ENCODE measurements at regions not wholly inside any gene's neighbourhood (a gene's known extent, or its start where the extent isn't known, plus 50 kb on each side); places are given as distances from the start of the nearest gene placed in this dataset.
A peak's percentile ranks its signal among the peaks of the same experiment; 100 is the strongest.

GRCh38 chr20:34163307-34163706, 51.3 kb upstream of the EIF2S2 start:
- Histone ChIP-seq H3K79me2 (ENCODE audit: insufficient read depth) (no peaks in the 10 kb centered on the region), H2AFZ (no peak overlapping the region), H3K36me3 (ENCODE audit: low read depth) (no peaks in the 10 kb centered on the region), H4K20me1 (ENCODE audit: insufficient read depth) (no peaks in the 10 kb centered on the region), H3K27ac (no peak overlapping the region), H3K4me2 (ENCODE audit: unreplicated experiment) (no peak overlapping the region), H3F3A (ENCODE audit: insufficient read depth) (peaks cover 9% of the 10 kb centered on the region; the same call in 1 of the 2 replicates), H3K9ac (no peak overlapping the region), H3K4me1 (ENCODE audit: insufficient read depth) (no peaks in the 10 kb centered on the region), H3K4me3 (no peak overlapping the region), H3K9me3 (ENCODE audit: low read depth) (no peaks in the 10 kb centered on the region), H3K27me3 (replicated peaks; ENCODE audit: insufficient read depth) (no peaks in the 10 kb centered on the region), H3K9me2 (ENCODE audit: insufficient read depth) (no peaks in the 10 kb centered on the region)
- TF ChIP-seq EZH2phosphoT487 (IDR thresholded peaks at IDR 0.05; ENCODE audit: insufficient read depth, low read depth) = no peak
- TF ChIP-seq EZH2 (IDR thresholded peaks at IDR 0.05; ENCODE audit: insufficient read depth, poor library complexity, severe bottlenecking) = no peak
- 19 to 29% methylated on average over 3 of the region's 3 CpGs for WGBS, 2 experiments (ENCODE audit: low coverage in 1 of 2, low lambda C conversion rate in 2 of 2, missing lambda C conversion rate in 2 of 2)
- DNase-seq = no peak
- in situ Hi-C loops (cut with MboI) = no loop called here

GRCh38 chr20:34164381-34164984, 52.4 kb upstream of the EIF2S2 start:
- Histone ChIP-seq H3F3A (ENCODE audit: insufficient read depth) (peaks cover 9% of the 10 kb centered on the region; the same call in 1 of the 2 replicates), H3K4me3 (no peak overlapping the region), H3K27ac (no peak overlapping the region), H3K79me2 (ENCODE audit: insufficient read depth) (no peaks in the 10 kb centered on the region), H4K20me1 (ENCODE audit: insufficient read depth) (no peaks in the 10 kb centered on the region), H3K9me2 (ENCODE audit: insufficient read depth) (no peaks in the 10 kb centered on the region), H3K27me3 (replicated peaks; ENCODE audit: insufficient read depth) (no peaks in the 10 kb centered on the region), H3K9me3 (ENCODE audit: low read depth) (no peaks in the 10 kb centered on the region), H3K4me1 (ENCODE audit: insufficient read depth) (no peaks in the 10 kb centered on the region), H2AFZ (peak overlapping the region; percentile 13; the same call in 1 of the 2 replicates), H3K36me3 (ENCODE audit: low read depth) (no peaks in the 10 kb centered on the region), H3K9ac (no peak overlapping the region), H3K4me2 (ENCODE audit: unreplicated experiment) (no peak overlapping the region)
- DNase-seq = no peak
- TF ChIP-seq EZH2 (IDR thresholded peaks at IDR 0.05; ENCODE audit: insufficient read depth, poor library complexity, severe bottlenecking) (no peak), EZH2phosphoT487 (IDR thresholded peaks at IDR 0.05; ENCODE audit: insufficient read depth, low read depth) (no peak)
- 60 to 61% methylated on average over 5 of the region's 5 CpGs for WGBS, 2 experiments (ENCODE audit: low coverage in 1 of 2, low lambda C conversion rate in 2 of 2, missing lambda C conversion rate in 2 of 2)
- in situ Hi-C loops (cut with MboI) = no loop called here

GRCh38 chr20:34165018-34165619, 53.1 kb upstream of the EIF2S2 start:
- no peaks in the 10 kb centered on the region for H3K27me3 ChIP-seq (replicated peaks; ENCODE audit: insufficient read depth)
- H3K9me3 ChIP-seq (ENCODE audit: low read depth) = no peaks in the 10 kb centered on the region
- no peak overlapping the region for H3K4me2 ChIP-seq (ENCODE audit: unreplicated experiment)
- H2AFZ ChIP-seq = peak overlapping the region; percentile 13; the same call in 1 of the 2 replicates
- no peaks in the 10 kb centered on the region for H3K36me3 ChIP-seq (ENCODE audit: low read depth)
- no peak overlapping the region for H3K9ac ChIP-seq
- 24 to 33% methylated on average over 2 of the region's 2 CpGs for WGBS, 2 experiments (ENCODE audit: low coverage in 1 of 2, low lambda C conversion rate in 2 of 2, missing lambda C conversion rate in 2 of 2)
- H3K79me2 ChIP-seq (ENCODE audit: insufficient read depth) = no peaks in the 10 kb centered on the region
- H3K4me1 ChIP-seq (ENCODE audit: insufficient read depth) = no peaks in the 10 kb centered on the region
- no peaks in the 10 kb centered on the region for H4K20me1 ChIP-seq (ENCODE audit: insufficient read depth)
- H3K4me3 ChIP-seq = no peak overlapping the region
- in situ Hi-C loops (cut with MboI) = no loop called here
- H3K27ac ChIP-seq = no peak overlapping the region
- TF ChIP-seq EZH2phosphoT487 (IDR thresholded peaks at IDR 0.05; ENCODE audit: insufficient read depth, low read depth) (no peak), EZH2 (IDR thresholded peaks at IDR 0.05; ENCODE audit: insufficient read depth, poor library complexity, severe bottlenecking) (no peak)
- H3K9me2 ChIP-seq (ENCODE audit: insufficient read depth) = no peaks in the 10 kb centered on the region
- DNase-seq = no peak
- peaks cover 9% of the 10 kb centered on the region; the same call in 1 of the 2 replicates for H3F3A ChIP-seq (ENCODE audit: insufficient read depth)

GRCh38 chr20:34171640-34172039, 59.6 kb upstream of the EIF2S2 start:
- H3K9me2 ChIP-seq (ENCODE audit: insufficient read depth) = no peaks in the 10 kb centered on the region
- H4K20me1 ChIP-seq (ENCODE audit: insufficient read depth) = no peaks in the 10 kb centered on the region
- no peaks in the 10 kb centered on the region for H3K27me3 ChIP-seq (replicated peaks; ENCODE audit: insufficient read depth)
- no peak overlapping the region for H3K9ac ChIP-seq
- 37 to 54% methylated on average over 4 of the region's 4 CpGs for WGBS, 2 experiments (ENCODE audit: low coverage in 1 of 2, low lambda C conversion rate in 2 of 2, missing lambda C conversion rate in 2 of 2)
- no peak for DNase-seq
- H3K27ac ChIP-seq = no peak overlapping the region
- no peaks in the 10 kb centered on the region for H3K4me1 ChIP-seq (ENCODE audit: insufficient read depth)
- H3K9me3 ChIP-seq (ENCODE audit: low read depth) = no peaks in the 10 kb centered on the region
- H3K36me3 ChIP-seq (ENCODE audit: low read depth) = no peaks in the 10 kb centered on the region
- peak overlapping the region; percentile 57 for H2AFZ ChIP-seq
- H3K4me3 ChIP-seq = no peak overlapping the region
- H3K79me2 ChIP-seq (ENCODE audit: insufficient read depth) = no peaks in the 10 kb centered on the region
- no peak for TF ChIP-seq EZH2phosphoT487 (IDR thresholded peaks at IDR 0.05; ENCODE audit: insufficient read depth, low read depth)
- H3K4me2 ChIP-seq (ENCODE audit: unreplicated experiment) = no peak overlapping the region
- H3F3A ChIP-seq (ENCODE audit: insufficient read depth) = no peaks in the 10 kb centered on the region
- in situ Hi-C loops (cut with MboI) = no loop called here

All from GM23248 (cell line).